NCI-H526 (cell line): ENCODE measurements at regions not wholly inside any gene's neighbourhood (a gene's known extent, or its start where the extent isn't known, plus 50 kb on each side); places are given as distances from the start of the nearest gene placed in this dataset.
"Not testable (repeated sequence)": the region's sequence is repeated elsewhere in the genome, so short reads cannot be mapped to it uniquely, and the experiment has no call there.

Experiments used
- DNase-seq, 2 experiments: peaks; one replicate each; lab custom pipeline; 2025; lab: John Stamatoyannopoulos, UW

DNA sequence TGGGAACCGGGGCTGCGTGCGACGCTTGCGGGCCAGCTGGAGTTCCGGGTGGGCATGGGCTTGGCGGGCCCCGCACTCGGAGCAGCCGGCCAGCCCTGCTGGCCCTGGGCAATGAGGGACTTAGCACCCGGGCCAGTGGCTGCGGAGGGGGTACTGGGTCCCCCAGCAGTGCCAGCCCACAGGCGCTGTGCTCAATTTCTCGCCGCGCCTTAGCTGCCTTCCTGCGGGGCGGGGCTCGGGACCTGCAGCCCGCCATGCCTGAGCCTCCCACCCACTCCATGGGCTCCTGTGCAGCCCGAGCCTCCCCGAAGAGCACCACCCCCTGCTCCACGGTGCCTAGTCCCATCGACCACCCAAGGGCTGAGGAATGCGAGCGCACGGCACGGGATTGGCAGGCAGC is 63.8 kb downstream of the PLXNA1 start:
- not testable (repeated sequence) for DNase-seq

DNA sequence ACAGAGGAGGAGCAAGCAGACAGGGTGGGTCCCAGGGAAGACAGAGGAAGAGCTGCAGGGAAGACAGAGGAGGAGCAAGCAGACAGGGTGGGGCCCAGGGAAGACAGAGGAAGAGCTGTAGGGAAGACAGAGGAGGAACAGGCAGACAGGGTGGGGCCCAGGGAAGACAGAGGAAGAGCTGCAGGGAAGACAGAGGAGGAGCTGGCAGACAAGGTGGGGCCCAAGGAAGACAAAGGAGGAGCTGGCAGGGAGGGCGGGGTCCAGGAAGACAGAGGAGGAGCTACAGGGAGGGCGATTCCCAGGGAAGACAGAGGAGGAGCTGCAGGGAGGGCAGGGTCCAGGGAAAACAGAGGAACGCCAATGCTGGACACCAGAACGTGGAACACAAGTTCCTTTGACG is 66.5 kb downstream of the PLXNA1 start:
- no peak for DNase-seq

GRCh38 chr3:127050733-127051132 is 67.8 kb downstream of the PLXNA1 start:
- no peak for DNase-seq

DNA sequence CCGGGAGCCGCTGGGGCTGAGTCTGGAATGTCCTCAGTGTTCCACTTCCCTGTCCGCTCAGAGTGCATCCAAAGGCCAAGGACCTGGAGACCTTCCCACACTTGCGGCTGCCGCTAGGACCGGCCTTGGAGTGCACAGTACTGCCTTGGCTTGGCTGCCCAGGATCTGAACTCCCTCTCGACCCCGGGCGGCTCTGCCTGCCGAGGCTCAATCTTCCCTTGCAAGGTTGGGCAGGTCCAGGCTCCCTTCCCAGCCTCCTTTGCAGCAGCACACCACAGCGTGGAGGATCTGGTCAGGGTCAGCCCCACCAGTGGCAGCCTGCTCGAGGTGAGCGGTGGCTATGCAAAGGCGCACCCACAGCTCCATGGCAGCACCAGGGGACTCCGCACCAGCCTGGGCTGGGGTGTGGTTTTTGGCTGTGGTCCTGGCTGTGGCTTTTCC is 69.2 kb downstream of the PLXNA1 start:
- DNase-seq = no peak

DNA sequence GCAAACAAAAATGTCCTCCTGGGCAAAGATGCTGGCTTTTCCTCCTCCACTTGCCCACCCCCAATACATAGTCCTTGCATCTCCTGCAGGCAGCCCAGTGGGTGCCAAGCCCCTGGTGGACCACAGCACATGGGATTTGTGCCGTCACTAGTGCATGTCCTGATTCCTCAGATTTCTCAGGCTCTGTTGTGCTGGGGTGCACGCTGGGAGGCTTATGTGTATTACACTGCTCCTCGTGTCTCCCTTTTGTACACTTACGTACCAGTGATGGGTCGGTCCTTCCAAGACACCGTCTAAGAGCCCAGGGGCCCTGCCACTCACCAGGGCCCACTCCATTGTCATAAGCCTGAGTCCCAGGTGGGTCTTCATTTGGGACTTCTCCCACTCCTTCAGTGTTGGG is 70.1 kb downstream of the PLXNA1 start:
- no peak for DNase-seq

DNA sequence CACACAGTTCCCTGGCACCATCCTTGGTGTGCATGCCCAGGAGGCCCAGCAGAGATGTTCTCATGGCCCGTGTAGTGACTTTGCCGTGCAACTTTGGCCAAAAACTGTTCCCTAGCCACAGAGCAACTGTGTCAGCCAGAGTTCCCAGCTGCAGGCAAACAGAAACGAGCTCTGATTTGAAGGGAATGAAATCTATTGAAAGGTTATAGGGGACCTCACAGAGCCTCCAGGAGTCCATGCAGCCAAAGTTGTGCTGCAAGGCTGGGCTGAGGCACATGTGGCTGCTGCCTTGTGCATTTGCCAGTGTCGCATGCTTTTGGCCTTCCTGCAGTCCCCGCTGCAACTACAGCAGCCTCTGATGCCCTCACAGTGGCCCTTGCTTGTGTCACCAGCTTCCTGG is 70.5 kb downstream of the PLXNA1 start:
- DNase-seq = no peak

DNA sequence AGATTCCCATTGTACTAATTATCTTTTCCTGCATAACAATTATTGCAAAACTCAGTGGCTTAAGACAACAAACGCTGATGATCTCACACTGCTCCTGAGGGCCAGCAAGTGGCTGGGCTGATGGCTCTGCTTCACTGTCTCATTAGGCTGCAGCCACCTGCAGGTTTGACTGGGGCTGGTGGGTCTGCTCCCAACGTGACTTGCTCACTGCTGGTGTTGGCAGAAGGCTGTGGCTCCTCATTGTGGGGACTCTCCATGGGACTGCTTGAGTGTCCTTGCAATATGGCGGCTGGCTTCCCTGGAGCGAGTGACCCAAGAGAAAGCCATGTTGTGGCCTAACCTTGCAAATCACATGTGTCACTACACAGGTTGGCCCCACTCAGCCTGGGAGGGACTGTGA is 71.1 kb downstream of the PLXNA1 start:
- no peak for DNase-seq

DNA sequence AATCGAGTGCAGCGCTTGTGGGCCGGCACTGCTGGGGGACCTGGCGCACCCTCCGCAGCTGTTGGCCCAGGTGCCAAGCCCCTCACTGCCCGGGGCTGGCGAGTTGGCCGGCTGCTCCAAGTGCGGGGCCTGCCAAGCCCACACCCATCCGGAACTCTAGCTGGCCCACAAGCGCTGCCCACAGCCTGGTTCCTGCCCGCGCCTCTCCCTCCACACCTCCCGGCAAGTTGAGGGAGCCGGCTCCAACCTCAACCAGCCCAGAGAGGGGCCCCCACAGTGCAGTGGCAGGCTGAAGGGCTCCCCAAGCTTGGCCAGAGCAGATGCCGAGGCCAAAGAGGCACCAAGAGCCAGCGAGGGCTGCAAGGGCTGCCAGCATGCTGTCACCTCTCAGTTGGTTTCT is 73.4 kb downstream of the PLXNA1 start:
- DNase-seq = no peak

GRCh38 chr3:127056976-127057375 is 74.1 kb downstream of the PLXNA1 start:
- DNase-seq = no peak

- DNase-seq = no peak
Observed at GRCh38 chr3:127059072-127059471, 76.2 kb downstream of the PLXNA1 start.

DNA sequence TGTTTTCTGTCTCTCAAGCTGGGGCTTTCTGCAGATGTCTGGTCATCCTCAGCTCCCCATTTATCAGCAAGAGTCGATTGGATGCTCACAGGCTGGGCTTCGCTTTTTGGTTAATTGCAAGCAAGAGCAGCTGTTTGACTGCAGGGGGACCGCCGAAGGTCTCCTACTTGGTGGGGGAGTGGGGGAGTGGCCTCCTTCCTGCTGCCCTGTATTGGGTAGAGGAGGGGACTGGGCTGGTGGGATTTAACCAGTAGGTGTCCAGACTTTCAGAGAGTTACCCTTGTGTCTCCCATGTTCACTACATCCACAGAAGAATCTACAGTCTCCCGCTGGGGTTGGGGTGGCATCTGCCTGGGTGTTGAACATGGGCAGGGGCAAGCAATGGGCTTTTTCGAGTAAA is 78.7 kb downstream of the PLXNA1 start:
- DNase-seq = no peak

DNA sequence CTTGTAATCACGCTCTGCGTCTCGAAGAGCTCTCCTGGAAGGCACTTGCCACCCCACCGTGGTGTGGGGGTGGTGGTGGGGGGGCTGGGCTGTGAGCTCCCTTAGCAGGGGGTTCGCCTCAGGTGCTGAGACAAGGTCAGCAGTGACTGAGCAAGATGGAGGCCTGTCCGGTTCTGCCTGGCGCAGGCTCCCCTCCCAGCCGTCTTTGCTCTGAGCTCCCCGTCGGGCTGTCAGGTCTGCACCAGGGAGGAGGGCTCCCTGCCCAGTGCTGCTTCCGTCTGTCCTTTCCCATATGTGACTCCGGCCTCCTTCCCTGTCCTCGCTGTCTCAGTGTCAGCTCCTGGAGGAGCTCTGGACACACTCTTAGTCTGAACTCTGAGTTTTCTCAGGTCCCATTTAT is 80.0 kb downstream of the PLXNA1 start:
- DNase-seq = no peak

DNA sequence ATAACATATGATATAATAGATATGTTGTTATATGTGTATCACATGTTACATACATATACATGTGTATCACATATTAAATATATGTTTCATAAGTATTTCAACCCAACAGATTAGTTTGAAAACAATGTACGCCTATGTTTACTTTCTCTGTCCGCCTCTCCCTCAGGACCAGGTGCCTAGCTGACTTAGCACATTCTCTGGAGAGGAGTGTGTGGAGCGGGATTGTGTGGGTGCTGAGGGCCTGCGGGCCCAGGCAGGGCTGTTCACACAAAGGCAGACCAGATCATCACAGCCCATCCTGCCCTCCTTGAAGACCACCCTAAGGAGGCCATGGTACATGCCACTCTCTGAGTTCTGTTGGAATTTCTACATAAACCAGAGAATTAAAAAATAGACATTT is 81.0 kb downstream of the PLXNA1 start:
- DNase-seq = no peak

DNA sequence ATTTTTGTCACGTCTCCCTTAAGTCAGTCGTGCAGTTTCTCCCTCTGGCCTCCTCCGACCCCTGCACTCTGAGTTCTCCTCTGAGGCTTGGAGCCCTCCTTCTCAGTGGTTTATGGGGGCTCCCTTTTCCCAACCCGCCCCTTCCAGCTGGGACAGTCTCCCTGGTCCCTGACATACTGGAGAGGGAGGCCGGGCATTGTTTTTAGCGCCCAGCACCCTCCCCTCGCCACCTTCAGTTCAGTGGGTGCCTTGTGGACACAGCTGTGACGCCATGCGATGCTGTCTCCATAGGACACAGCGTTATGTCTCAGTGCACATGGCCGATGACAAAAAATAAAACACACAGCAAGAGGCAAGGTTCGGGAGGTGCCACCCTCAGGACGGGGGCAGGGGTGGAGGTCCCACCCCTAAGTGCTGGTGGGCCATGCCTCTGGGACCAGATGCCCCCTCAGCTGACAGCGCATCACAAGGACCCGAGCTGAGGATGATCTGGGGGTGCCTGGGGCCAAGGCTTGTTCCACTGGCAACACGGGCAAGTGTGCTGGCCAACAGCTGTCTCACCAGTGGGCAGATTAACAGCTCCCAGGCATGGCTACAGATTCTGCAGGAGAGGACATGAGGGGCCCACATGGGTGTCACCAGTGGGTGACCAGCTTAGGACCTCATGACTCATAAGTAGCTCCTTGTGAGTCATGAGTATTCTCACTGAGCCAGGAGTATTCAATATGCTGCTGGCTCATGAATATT is 81.6 kb downstream of the PLXNA1 start:
- no peak for DNase-seq

DNA sequence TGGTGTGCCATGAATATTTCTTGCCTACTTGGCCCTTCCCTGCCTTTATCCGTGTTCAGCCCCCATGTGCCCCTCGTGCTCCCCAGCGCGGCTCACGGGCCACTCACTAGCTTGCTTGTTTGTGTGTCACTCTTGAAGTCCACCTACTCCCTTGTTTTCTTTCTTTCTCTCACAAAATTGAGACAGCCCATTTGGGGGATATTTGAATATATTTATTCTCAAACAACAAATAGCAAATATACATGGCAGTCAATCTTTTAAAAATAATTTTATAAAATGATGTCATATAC is 82.2 kb downstream of the PLXNA1 start:
- DNase-seq = no peak

GRCh38 chr3:127065561-127066290 is 82.8 kb downstream of the PLXNA1 start:
- DNase-seq = no peak

DNA sequence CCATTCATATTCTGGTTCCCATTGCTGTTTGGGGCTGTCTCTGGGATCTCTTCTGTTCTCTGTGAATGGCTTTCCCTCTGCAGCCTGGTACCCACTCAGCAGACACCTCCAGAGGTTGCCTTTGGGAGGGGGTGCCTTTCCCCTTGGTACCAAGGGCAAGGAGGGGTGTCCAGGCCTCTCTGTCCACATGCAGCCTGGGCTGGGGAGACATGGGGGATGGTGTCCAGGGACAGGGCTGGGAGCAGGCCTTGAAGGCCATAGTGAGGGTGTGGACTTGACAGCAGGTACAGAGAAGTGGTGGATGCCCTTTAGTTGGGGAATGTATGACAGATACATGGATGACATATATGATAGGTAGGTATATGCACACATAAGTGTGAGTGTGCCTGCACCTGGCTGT is 83.7 kb downstream of the PLXNA1 start:
- no peak for DNase-seq

- no peak for DNase-seq
Observed at GRCh38 chr3:127067116-127067910, 84.4 kb downstream of the PLXNA1 start.

GRCh38 chr3:127068111-127068810 is 85.3 kb downstream of the PLXNA1 start:
- DNase-seq = no peak

DNA sequence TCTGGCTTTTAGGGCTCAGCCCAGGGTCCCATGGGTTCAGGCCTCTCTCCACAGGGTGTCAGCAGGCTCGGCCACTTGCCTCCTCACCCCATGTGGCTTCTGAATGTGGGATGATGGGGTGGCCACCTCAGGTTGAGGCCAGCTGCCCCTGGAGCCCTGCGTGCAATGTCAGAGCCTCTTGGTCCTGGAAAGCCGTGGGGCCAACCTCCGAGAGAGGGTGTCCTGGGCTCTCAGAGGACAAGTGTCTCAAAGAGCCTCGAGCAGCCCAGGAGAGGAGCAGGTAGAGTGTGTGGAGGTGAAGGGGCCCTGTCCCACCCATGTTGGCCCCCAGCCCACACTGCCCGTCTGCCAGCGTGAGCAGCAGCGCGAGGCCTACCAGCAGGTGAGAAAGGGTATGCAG is 86.0 kb downstream of the PLXNA1 start:
- no peak for DNase-seq

GRCh38 chr3:127069814-127070440 is 87.0 kb downstream of the PLXNA1 start:
- DNase-seq = no peak

GRCh38 chr3:127070776-127071175 is 87.9 kb downstream of the PLXNA1 start:
- DNase-seq = no peak
